ENCODE measurements at regions not wholly inside any gene's neighbourhood (a gene's known extent, or its start where the extent isn't known, plus 50 kb on each side); places are given as distances from the start of the nearest gene placed in this dataset.

DNA sequence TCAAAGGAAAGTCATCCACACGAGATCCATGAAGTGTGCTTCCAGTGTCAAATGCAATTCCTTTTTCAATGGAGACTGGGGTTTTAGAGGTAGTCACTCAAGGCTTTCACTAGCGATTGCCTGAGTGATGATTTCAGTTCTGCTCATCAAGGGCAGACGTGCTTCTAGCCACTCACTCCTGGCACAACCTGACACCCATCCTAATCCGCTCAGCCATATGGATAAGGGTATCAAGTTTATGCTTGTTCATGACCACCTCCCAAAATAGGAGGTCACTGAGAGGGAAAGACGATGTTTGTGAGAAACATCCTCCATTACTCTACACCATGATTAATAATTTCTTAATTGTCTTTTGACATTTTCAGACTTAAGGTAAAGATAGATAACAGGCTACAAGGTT lies 91.3 kb upstream of the HEY2 start:
- Histone ChIP-seq H3K4me3 (no peak overlapping the region), H3K27me3 (no peaks in the 10 kb centered on the region), H3K27ac (no peak overlapping the region), H3K36me3 (no peaks in the 10 kb centered on the region), H3K4me1 (peaks cover 0 to 5% of the 10 kb centered on the region in 2 donors), H3K9me3 (no peaks in the 10 kb centered on the region)
- no peak for DNase-seq (ENCODE audit: low spot score in 2 of 2)
- intact Hi-C loops (cut with DNase I) = no loop called here
- TF ChIP-seq, protein P1, sequence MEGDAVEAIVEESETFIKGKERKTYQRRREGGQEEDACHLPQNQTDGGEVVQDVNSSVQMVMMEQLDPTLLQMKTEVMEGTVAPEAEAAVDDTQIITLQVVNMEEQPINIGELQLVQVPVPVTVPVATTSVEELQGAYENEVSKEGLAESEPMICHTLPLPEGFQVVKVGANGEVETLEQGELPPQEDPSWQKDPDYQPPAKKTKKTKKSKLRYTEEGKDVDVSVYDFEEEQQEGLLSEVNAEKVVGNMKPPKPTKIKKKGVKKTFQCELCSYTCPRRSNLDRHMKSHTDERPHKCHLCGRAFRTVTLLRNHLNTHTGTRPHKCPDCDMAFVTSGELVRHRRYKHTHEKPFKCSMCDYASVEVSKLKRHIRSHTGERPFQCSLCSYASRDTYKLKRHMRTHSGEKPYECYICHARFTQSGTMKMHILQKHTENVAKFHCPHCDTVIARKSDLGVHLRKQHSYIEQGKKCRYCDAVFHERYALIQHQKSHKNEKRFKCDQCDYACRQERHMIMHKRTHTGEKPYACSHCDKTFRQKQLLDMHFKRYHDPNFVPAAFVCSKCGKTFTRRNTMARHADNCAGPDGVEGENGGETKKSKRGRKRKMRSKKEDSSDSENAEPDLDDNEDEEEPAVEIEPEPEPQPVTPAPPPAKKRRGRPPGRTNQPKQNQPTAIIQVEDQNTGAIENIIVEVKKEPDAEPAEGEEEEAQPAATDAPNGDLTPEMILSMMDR (IDR thresholded peaks at IDR 0.05) = no peak

DNA sequence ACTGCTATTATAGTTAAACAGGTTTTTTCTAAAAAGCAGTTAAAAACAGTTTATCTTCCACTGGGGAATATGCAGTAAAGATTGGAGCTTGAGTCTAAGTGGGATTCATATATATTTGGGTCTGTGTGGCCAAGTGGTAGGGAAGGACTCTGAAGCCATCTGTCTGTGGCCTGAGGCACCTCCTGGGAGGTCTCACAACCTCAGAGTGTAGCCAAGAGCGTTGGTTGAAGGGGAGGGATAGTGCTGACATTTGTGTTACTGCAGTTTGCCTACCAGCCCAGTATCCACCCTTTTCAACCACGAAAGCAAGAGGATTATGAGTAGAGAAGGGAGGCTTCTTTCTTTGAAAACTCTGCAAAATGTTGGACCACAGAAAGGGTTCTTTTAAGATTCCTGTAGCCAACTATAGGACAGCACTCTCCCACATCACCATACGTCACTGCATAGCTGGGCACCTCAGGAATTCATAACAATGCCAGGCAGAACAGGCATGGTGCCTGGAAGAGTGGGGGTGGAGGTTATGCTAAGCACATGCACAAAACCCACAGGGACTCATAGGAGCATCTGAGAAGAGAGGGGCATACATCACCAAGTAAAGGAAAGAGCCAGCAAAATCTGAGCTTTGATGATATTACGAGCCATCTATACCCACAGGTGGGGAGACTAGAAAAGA lies 90.5 kb upstream of the HEY2 start:
- no peak for DNase-seq (ENCODE audit: low spot score in 2 of 2)
- Histone ChIP-seq H3K4me3 (no peak overlapping the region), H3K36me3 (no peaks in the 10 kb centered on the region), H3K27me3 (no peaks in the 10 kb centered on the region), H3K4me1 (peaks cover 0 to 5% of the 10 kb centered on the region in 2 donors), H3K9me3 (no peaks in the 10 kb centered on the region), H3K27ac (no peak overlapping the region)
- intact Hi-C loops (cut with DNase I) = no loop called here
- TF ChIP-seq, protein P1 (IDR thresholded peaks at IDR 0.05) = no peak

DNA sequence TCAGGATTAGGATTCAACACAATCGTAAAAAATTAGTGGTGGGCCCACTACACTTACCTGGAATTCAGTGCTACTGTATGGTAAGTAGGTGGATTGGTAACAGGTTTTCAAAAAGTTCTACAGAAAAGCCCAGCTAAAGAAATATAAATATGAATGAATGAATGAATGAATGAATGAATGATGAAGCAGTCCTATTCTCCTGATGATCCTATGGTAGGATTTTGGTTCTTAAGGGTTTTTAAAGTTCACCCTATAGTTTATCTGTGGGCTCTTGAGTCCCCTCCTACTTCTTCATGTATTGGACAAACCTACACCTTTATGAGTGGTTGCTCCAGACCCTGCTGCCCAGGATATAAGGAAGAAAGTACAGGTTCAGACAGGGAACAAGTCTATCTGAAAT lies 89.5 kb upstream of the HEY2 start:
- Histone ChIP-seq H3K4me3 (no peak overlapping the region), H3K9me3 (no peaks in the 10 kb centered on the region), H3K27me3 (no peaks in the 10 kb centered on the region), H3K36me3 (no peaks in the 10 kb centered on the region), H3K4me1 (peaks cover 0 to 5% of the 10 kb centered on the region in 2 donors), H3K27ac (no peak overlapping the region)
- TF ChIP-seq, protein P1 (IDR thresholded peaks at IDR 0.05) = no peak
- intact Hi-C loops (cut with DNase I) = no loop called here
- no peak for DNase-seq (ENCODE audit: low spot score in 2 of 2)

DNA sequence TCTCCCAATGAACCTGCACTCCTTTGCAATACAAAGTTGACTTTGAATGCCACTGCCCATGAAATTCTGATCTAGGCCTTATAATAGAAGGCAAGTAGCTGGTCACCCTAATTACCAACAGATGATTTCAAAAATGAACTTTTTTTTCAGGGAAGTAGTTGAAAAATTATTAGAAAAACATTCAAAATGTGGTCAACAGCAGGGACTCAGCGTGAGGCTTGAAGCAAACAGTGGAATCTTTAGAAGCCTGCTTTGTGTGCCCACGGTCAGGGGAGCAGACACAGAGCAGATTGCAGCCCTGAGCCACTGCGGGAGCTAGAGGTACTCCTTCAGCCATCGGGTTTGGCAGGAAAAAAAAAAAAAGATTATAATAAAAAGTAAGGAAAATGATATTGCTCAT lies 87.1 kb upstream of the HEY2 start:
- Histone ChIP-seq H3K4me1 (peaks cover 0 to 5% of the 10 kb centered on the region in 2 donors), H3K27ac (no peak overlapping the region), H3K9me3 (no peaks in the 10 kb centered on the region), H3K36me3 (no peaks in the 10 kb centered on the region), H3K4me3 (no peak overlapping the region), H3K27me3 (no peaks in the 10 kb centered on the region)
- DNase-seq (ENCODE audit: low spot score in 2 of 2) = no peak
- intact Hi-C loops (cut with DNase I) = no loop called here
- TF ChIP-seq, protein P1 (IDR thresholded peaks at IDR 0.05) = no peak

DNA sequence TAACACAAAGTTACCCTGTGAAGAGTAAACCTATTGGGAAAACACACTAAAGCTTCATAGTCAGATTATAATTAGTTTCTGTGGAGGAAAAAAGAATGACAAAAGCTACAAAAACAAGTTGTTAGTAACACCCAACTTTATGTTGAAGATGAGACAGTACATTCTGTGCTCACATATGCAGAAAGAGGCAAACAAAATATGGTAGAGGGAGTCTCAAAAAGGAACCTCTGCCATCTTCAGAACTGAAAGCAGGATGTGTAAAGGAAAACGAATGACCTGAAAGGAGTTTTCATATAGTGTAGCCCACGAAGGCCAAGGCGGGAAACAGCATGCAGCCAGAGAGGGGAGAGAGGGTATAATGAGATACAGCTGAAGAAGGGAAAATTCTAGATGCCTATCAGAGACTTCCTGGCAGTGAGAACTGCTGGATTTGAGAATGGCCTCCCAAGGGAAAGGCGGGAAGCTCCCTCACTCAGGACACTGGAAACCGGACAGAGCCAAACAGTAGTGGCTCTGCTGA lies 84.1 kb upstream of the HEY2 start:
- Histone ChIP-seq H3K27me3 (no peaks in the 10 kb centered on the region), H3K9me3 (no peaks in the 10 kb centered on the region), H3K4me3 (no peak overlapping the region), H3K27ac (no peak overlapping the region), H3K4me1 (no peaks in the 10 kb centered on the region), H3K36me3 (no peaks in the 10 kb centered on the region)
- DNase-seq (ENCODE audit: low spot score in 2 of 2) = no peak
- intact Hi-C loops (cut with DNase I) = no loop called here
- TF ChIP-seq, protein P1 (IDR thresholded peaks at IDR 0.05) = no peak

All from ascending aorta (tissue), 2 donors.